MM.1S (cell line): ENCODE measurements at regions not wholly inside any gene's neighbourhood (a gene's known extent, or its start where the extent isn't known, plus 50 kb on each side); places are given as distances from the start of the nearest gene placed in this dataset.

Source experiments
- DNase-seq: peaks from one replicate; pipeline ENCODE4 v3.0.0-alpha.2; 2015
- H2AFZ ChIP-seq: fragments of 300-600 bp; sonication (generic); 2 replicates; pipeline ENCODE4 v1.6.0; 2016; ENCODE audit warnings: antibody characterized with exemption, low read length
- H3F3A ChIP-seq: fragments of 300-600 bp; sonication (generic); 2 replicates; pipeline ENCODE4 v1.6.1; 2016; ENCODE audit warnings: mild to moderate bottlenecking, antibody characterized with exemption, low read length, moderate library complexity, mixed read lengths; ENCODE audit not compliant: insufficient read depth
- H3K27ac ChIP-seq: fragments of 300-600 bp; sonication (generic); 2 replicates; pipeline ENCODE4 v1.5.1; 2016; ENCODE audit warnings: mild to moderate bottlenecking, low read length
- H3K27me3 ChIP-seq: fragments of 300-600 bp; sonication (generic); replicated peaks from 2 replicates; pipeline ENCODE4 v1.6.0; 2016; ENCODE audit warnings: low read length; ENCODE audit not compliant: insufficient read depth
- H3K36me3 ChIP-seq: fragments of 300-600 bp; sonication (generic); replicated peaks from 2 replicates; pipeline ENCODE4 v1.6.1; 2016; ENCODE audit warnings: mild to moderate bottlenecking, low read length, mixed read lengths; ENCODE audit not compliant: insufficient read depth
- H3K4me1 ChIP-seq: fragments of 300-600 bp; sonication (generic); 2 replicates; pipeline ENCODE4 v1.6.1; 2016; ENCODE audit warnings: low read length, mixed read lengths
- H3K4me2 ChIP-seq: fragments of 300-600 bp; sonication (generic); 2 replicates; pipeline ENCODE4 v1.6.0; 2016; ENCODE audit warnings: low read depth, low read length
- H3K4me3 ChIP-seq: fragments of 300-600 bp; sonication (generic); 2 replicates; pipeline ENCODE4 v1.5.1; 2016; ENCODE audit warnings: low read length, mixed read lengths
- H3K79me2 ChIP-seq: fragments of 300-600 bp; sonication (generic); 2 replicates; pipeline ENCODE4 v1.6.1; 2016; ENCODE audit warnings: mixed run types, low read length, mixed read lengths
- H3K9ac ChIP-seq: fragments of 300-600 bp; sonication (generic); 2 replicates; pipeline ENCODE4 v1.6.1; 2016; ENCODE audit warnings: low read length, mixed read lengths
- H3K9me2 ChIP-seq: fragments of 300-600 bp; sonication (generic); replicated peaks from 2 replicates; pipeline ENCODE4 v1.6.1; 2016; ENCODE audit warnings: mild to moderate bottlenecking, low read length, mixed read lengths; ENCODE audit not compliant: insufficient read depth
- H3K9me3 ChIP-seq: fragments of 300-600 bp; sonication (generic); replicated peaks from 2 replicates; pipeline ENCODE4 v1.6.1; 2016; ENCODE audit warnings: mild to moderate bottlenecking, low read length, mixed read lengths; ENCODE audit not compliant: insufficient read depth
- H4K20me1 ChIP-seq: fragments of 300-600 bp; sonication (generic); 2 replicates; pipeline ENCODE4 v1.6.1; 2016; ENCODE audit warnings: mild to moderate bottlenecking, low read length, moderate library complexity, mixed read lengths; ENCODE audit not compliant: insufficient read depth
- EZH2 ChIP-seq: fragments of 300-600 bp; sonication (generic); optimal IDR thresholded peaks from 2 replicates; pipeline ENCODE3; 2017; ENCODE audit warnings: low read depth, mild to moderate bottlenecking, antibody characterized with exemption, low read length, mixed read lengths
- EZH2phosphoT487 ChIP-seq: fragments of 300-600 bp; sonication (generic); IDR thresholded peaks from 2 replicates; pipeline ENCODE4 v1.6.1; 2018; ENCODE audit warnings: antibody characterized with exemption, low read length
- TF ChIP-seq, protein P1 (sequence below): fragments of 300-600 bp; sonication (generic); IDR thresholded peaks from 2 replicates; pipeline ENCODE4 v1.5.1; 2016; ENCODE audit warnings: antibody characterized with exemption, low read length, mixed read lengths

DNA sequence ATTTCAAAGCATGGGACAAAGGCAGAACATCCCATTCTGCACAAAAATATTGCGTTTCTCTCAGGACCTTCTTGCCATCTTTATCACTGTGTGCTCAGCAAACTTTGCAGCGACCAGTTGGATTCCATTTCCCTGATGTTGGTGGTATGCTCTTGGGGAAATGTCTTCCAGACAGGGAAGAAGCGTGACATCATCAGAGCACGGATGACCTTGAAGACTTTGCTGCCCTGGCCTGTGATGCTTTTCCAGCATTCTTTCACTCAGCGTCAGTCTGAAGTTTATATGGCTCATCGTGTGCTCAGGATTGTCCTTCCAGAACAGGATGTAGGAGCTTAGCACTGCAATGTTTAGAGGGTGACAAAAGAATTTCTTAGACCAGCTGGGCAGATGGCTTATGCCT is 131.4 kb upstream of the F3 start:
- H3K36me3 ChIP-seq, result no peaks in the 10 kb centered on the region
- H3F3A ChIP-seq, result no peaks in the 10 kb centered on the region
- no peak overlapping the region for H3K27ac ChIP-seq
- no peak for DNase-seq
- H2AFZ ChIP-seq, result no peak overlapping the region
- H3K9ac ChIP-seq, result no peak overlapping the region
- no peaks in the 10 kb centered on the region for H4K20me1 ChIP-seq
- no peaks in the 10 kb centered on the region for H3K9me3 ChIP-seq
- H3K79me2 ChIP-seq, result no peaks in the 10 kb centered on the region
- H3K27me3 ChIP-seq, result no peaks in the 10 kb centered on the region
- no peak overlapping the region for H3K4me2 ChIP-seq
- no peaks in the 10 kb centered on the region for H3K4me1 ChIP-seq
- TF ChIP-seq EZH2, result no peak
- no peak for TF ChIP-seq EZH2phosphoT487
- TF ChIP-seq, protein P1, sequence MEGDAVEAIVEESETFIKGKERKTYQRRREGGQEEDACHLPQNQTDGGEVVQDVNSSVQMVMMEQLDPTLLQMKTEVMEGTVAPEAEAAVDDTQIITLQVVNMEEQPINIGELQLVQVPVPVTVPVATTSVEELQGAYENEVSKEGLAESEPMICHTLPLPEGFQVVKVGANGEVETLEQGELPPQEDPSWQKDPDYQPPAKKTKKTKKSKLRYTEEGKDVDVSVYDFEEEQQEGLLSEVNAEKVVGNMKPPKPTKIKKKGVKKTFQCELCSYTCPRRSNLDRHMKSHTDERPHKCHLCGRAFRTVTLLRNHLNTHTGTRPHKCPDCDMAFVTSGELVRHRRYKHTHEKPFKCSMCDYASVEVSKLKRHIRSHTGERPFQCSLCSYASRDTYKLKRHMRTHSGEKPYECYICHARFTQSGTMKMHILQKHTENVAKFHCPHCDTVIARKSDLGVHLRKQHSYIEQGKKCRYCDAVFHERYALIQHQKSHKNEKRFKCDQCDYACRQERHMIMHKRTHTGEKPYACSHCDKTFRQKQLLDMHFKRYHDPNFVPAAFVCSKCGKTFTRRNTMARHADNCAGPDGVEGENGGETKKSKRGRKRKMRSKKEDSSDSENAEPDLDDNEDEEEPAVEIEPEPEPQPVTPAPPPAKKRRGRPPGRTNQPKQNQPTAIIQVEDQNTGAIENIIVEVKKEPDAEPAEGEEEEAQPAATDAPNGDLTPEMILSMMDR, result no peak
- no peak overlapping the region for H3K4me3 ChIP-seq
- H3K9me2 ChIP-seq, result no peaks in the 10 kb centered on the region

- H3K9me2 ChIP-seq, result no peaks in the 10 kb centered on the region
- H3K27me3 ChIP-seq, result no peaks in the 10 kb centered on the region
- no peaks in the 10 kb centered on the region for H3K4me1 ChIP-seq
- no peak for DNase-seq
- H2AFZ ChIP-seq, result no peak overlapping the region
- no peak overlapping the region for H3K4me3 ChIP-seq
- no peaks in the 10 kb centered on the region for H3K79me2 ChIP-seq
- no peak overlapping the region for H3K9ac ChIP-seq
- no peak for TF ChIP-seq EZH2phosphoT487
- no peak for TF ChIP-seq EZH2
- TF ChIP-seq, protein P1, result no peak
- no peaks in the 10 kb centered on the region for H4K20me1 ChIP-seq
- H3K36me3 ChIP-seq, result no peaks in the 10 kb centered on the region
- H3F3A ChIP-seq, result no peaks in the 10 kb centered on the region
- H3K4me2 ChIP-seq, result no peak overlapping the region
- H3K9me3 ChIP-seq, result no peaks in the 10 kb centered on the region
- H3K27ac ChIP-seq, result no peak overlapping the region
These were observed 130.4 kb upstream of the F3 start for GRCh38 chr1:94672001-94672400.

DNA sequence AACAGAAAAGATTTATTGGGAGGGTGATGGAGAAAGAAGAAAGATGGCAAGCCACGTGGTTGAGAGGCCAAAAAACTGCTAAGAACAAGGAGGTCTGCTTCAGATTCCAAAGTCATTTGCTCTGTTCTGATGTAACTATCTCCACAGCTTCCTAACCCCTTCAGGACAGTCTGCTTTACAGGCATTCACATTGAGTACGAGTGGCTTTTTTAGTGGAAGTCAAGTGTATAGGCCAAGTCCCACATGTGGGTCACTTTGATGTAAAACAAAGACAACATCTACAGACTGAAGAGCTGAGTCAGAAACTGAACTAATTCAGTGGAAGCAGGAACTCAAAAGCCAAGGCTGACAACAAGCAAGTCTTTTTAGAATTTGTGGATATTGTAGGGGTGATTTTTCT is 128.7 kb upstream of the F3 start:
- no peak overlapping the region for H3K4me2 ChIP-seq
- no peaks in the 10 kb centered on the region for H3K9me3 ChIP-seq
- no peaks in the 10 kb centered on the region for H4K20me1 ChIP-seq
- H3K4me3 ChIP-seq, result no peak overlapping the region
- no peaks in the 10 kb centered on the region for H3K36me3 ChIP-seq
- H2AFZ ChIP-seq, result no peak overlapping the region
- no peaks in the 10 kb centered on the region for H3K27me3 ChIP-seq
- H3K27ac ChIP-seq, result no peak overlapping the region
- TF ChIP-seq EZH2 (no peak), EZH2phosphoT487 (no peak)
- TF ChIP-seq, protein P1, result no peak
- no peaks in the 10 kb centered on the region for H3K9me2 ChIP-seq
- H3F3A ChIP-seq, result no peaks in the 10 kb centered on the region
- H3K9ac ChIP-seq, result no peak overlapping the region
- no peak for DNase-seq
- H3K4me1 ChIP-seq, result no peaks in the 10 kb centered on the region
- H3K79me2 ChIP-seq, result no peaks in the 10 kb centered on the region

GRCh38 chr1:94669198-94669597 is 127.6 kb upstream of the F3 start:
- no peaks in the 10 kb centered on the region for H3K79me2 ChIP-seq
- H3K4me3 ChIP-seq, result no peak overlapping the region
- no peaks in the 10 kb centered on the region for H3K27me3 ChIP-seq
- H3K9ac ChIP-seq, result no peak overlapping the region
- no peaks in the 10 kb centered on the region for H3F3A ChIP-seq
- no peak overlapping the region for H3K4me2 ChIP-seq
- no peaks in the 10 kb centered on the region for H3K9me3 ChIP-seq
- no peaks in the 10 kb centered on the region for H4K20me1 ChIP-seq
- DNase-seq, result no peak
- H3K27ac ChIP-seq, result no peak overlapping the region
- no peaks in the 10 kb centered on the region for H3K4me1 ChIP-seq
- H3K36me3 ChIP-seq, result no peaks in the 10 kb centered on the region
- H3K9me2 ChIP-seq, result no peaks in the 10 kb centered on the region
- no peak overlapping the region for H2AFZ ChIP-seq
- TF ChIP-seq, protein P1, result no peak
- TF ChIP-seq EZH2phosphoT487, result no peak
- no peak for TF ChIP-seq EZH2
